ENCODE measurements at regions not wholly inside any gene's neighbourhood (a gene's known extent, or its start where the extent isn't known, plus 50 kb on each side); places are given as distances from the start of the nearest gene placed in this dataset.

DNA sequence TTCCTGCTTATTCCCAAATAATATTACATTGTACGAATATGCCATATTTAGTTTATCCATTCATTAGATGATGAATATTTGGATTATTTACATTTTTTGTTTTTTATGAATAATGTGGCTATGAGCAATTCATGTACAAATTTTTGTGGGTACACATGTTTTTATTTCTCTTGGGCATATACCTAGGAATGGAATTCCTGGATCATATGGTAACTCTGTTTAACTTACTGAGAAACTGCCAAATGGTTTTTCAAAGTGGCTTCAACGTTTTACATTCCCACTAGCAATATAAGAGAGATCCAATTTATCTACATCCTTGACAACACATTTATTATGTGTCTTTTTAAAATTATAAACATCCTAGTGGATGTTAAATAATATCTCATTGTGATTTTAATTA is 362.0 kb upstream of the TMCO5A start:
- H3K27me3 Mint-ChIP-seq (ENCODE audit: low read depth), result no peaks in the 10 kb centered on the region
- no peaks in the 10 kb centered on the region for H3K4me1 Mint-ChIP-seq
- H3K4me3 Mint-ChIP-seq, result no peak overlapping the region
- H3K27ac Mint-ChIP-seq, result no peak overlapping the region
- H3K36me3 Mint-ChIP-seq (ENCODE audit: low read depth), result no peaks in the 10 kb centered on the region
- H3K9me3 Mint-ChIP-seq, result no peaks in the 10 kb centered on the region
- TF ChIP-seq, protein P1, sequence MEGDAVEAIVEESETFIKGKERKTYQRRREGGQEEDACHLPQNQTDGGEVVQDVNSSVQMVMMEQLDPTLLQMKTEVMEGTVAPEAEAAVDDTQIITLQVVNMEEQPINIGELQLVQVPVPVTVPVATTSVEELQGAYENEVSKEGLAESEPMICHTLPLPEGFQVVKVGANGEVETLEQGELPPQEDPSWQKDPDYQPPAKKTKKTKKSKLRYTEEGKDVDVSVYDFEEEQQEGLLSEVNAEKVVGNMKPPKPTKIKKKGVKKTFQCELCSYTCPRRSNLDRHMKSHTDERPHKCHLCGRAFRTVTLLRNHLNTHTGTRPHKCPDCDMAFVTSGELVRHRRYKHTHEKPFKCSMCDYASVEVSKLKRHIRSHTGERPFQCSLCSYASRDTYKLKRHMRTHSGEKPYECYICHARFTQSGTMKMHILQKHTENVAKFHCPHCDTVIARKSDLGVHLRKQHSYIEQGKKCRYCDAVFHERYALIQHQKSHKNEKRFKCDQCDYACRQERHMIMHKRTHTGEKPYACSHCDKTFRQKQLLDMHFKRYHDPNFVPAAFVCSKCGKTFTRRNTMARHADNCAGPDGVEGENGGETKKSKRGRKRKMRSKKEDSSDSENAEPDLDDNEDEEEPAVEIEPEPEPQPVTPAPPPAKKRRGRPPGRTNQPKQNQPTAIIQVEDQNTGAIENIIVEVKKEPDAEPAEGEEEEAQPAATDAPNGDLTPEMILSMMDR (IDR thresholded peaks at IDR 0.05; ENCODE audit: unreplicated experiment in 3 of 3), result no peak

DNA sequence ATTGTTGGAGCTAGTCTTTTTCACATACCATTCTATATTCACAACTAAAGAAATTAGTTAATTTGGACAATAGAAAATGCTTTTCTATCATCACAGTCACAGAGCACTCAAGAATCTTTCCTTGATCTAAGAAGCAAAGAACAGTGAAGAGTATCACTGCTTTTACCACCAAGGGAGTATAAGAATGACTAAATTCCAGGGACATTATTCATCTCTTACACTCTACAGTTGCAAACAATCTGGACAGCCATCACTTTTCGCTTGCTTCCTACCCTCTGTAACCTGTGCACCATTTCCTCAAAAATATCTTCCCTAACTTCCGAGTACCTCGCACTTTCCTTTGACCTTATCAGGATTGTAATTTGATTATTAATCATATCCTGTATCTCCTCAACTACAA is 359.5 kb upstream of the TMCO5A start:
- Mint-ChIP-seq H3K27ac (no peak overlapping the region), H3K36me3 (ENCODE audit: low read depth) (no peaks in the 10 kb centered on the region), H3K4me1 (no peaks in the 10 kb centered on the region), H3K9me3 (no peaks in the 10 kb centered on the region), H3K4me3 (no peak overlapping the region), H3K27me3 (ENCODE audit: low read depth) (no peaks in the 10 kb centered on the region)
- TF ChIP-seq, protein P1 (IDR thresholded peaks at IDR 0.05; ENCODE audit: unreplicated experiment in 3 of 3), result no peak

GRCh38 chr15:37576952-37577351 is 357.5 kb upstream of the TMCO5A start:
- TF ChIP-seq, protein P1 (IDR thresholded peaks at IDR 0.05; ENCODE audit: unreplicated experiment in 3 of 3), result no peak
- Mint-ChIP-seq H3K36me3 (ENCODE audit: low read depth) (no peaks in the 10 kb centered on the region), H3K27me3 (ENCODE audit: low read depth) (no peaks in the 10 kb centered on the region), H3K4me1 (no peaks in the 10 kb centered on the region), H3K9me3 (peaks cover 4% of the 10 kb centered on the region), H3K27ac (no peak overlapping the region), H3K4me3 (no peak overlapping the region)

- no peaks in the 10 kb centered on the region for H3K4me1 Mint-ChIP-seq
- TF ChIP-seq, protein P1 (IDR thresholded peaks at IDR 0.05; ENCODE audit: unreplicated experiment in 3 of 3), result no peak
- no peak overlapping the region for H3K4me3 Mint-ChIP-seq
- peaks cover 3% of the 10 kb centered on the region for H3K27me3 Mint-ChIP-seq (ENCODE audit: low read depth)
- H3K27ac Mint-ChIP-seq, result no peak overlapping the region
- H3K36me3 Mint-ChIP-seq (ENCODE audit: low read depth), result no peaks in the 10 kb centered on the region
- peaks cover 8% of the 10 kb centered on the region for H3K9me3 Mint-ChIP-seq
These were observed 352.4 kb upstream of the TMCO5A start for GRCh38 chr15:37581866-37582532.

DNA sequence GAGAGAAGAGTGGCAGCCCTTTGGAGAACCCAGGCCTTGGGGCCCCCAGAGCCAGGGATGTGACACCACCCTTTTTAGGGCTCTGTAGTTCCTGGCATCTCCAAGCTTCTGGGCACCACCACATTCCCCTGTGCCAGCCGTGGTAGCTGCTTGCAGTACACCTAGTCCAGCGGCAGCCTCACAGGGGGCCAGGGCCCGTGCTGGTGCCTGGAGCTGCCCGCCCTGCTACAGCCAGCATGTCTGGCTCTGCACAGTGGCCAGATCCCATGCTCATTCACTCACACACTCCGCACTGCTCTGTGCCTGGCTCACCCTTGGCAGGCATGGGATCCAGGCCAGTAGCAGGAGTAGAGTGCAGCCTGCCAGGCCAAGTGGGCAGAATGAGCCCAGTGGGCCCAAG is 351.6 kb upstream of the TMCO5A start:
- Mint-ChIP-seq H3K36me3 (ENCODE audit: low read depth) (no peaks in the 10 kb centered on the region), H3K27me3 (ENCODE audit: low read depth) (peaks cover 3% of the 10 kb centered on the region), H3K4me3 (no peak overlapping the region), H3K4me1 (no peaks in the 10 kb centered on the region), H3K9me3 (peaks cover 8% of the 10 kb centered on the region), H3K27ac (no peak overlapping the region)
- TF ChIP-seq, protein P1 (IDR thresholded peaks at IDR 0.05; ENCODE audit: unreplicated experiment in 3 of 3), result no peak

DNA sequence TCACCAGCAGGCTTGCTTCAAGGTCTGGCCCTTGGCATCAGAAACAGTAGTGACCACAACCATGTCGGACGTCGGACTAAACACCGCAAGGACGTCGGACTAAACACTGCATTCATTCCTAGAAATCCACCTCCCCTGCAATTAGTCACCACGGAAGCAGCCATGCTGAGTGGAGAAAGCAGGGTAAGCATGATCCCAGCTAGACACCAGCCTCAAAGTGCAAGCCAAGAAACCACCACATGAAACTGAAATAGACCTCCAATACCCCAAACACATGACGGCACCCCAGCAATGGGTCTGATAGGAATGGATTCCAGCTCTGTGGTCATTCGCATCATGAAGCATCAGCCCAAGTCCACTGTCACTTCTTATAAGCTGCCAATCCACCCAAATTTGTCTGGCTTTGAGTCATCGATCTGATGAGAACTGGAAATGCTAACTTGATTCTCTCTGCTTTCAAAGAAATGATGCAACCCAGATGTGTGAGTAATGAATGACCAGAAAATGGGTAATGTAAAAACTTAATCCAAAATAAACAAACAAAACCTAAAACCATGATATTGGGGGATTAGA is 348.3 kb upstream of the TMCO5A start:
- TF ChIP-seq, protein P1 (IDR thresholded peaks at IDR 0.05; ENCODE audit: unreplicated experiment in 3 of 3), result no peak
- H3K4me3 Mint-ChIP-seq, result no peak overlapping the region
- H3K36me3 Mint-ChIP-seq (ENCODE audit: low read depth), result no peaks in the 10 kb centered on the region
- H3K27ac Mint-ChIP-seq, result peak overlapping the region in 1 of 3 experiments; percentile 67
- peaks cover 3% of the 10 kb centered on the region for H3K27me3 Mint-ChIP-seq (ENCODE audit: low read depth)
- no peaks in the 10 kb centered on the region for H3K4me1 Mint-ChIP-seq
- peaks cover 6% of the 10 kb centered on the region for H3K9me3 Mint-ChIP-seq

Data from nephron (organoid).